Immature natural killer cell (primary cell): ENCODE measurements at regions not wholly inside any gene's neighbourhood (a gene's known extent, or its start where the extent isn't known, plus 50 kb on each side); places are given as distances from the start of the nearest gene placed in this dataset.

ENCODE experiments used
- DNase-seq, 3 donors: peaks; one replicate each; pipeline ENCODE4 v3.0.0; 2022; ENCODE audit warnings: mixed read lengths in 1 of 3
- H3K27ac Mint-ChIP-seq, 6 donors: one replicate each; pipeline ENCODE4 v1.8.0; 2020; ENCODE audit warnings: mixed read lengths in 6 of 6, mild to moderate bottlenecking in 5 of 6, inconsistent platforms in 4 of 6, moderate library complexity in 3 of 6
- H3K27me3 Mint-ChIP-seq, 3 donors: one replicate each; pipeline ENCODE4 v1.8.0; 2020 to 2021; ENCODE audit warnings: low read depth in 3 of 3, mild to moderate bottlenecking in 3 of 3, mixed read lengths in 3 of 3, moderate library complexity in 3 of 3, inconsistent platforms in 1 of 3
- H3K36me3 Mint-ChIP-seq, 3 donors: one replicate each; pipeline ENCODE4 v1.8.0; 2020; ENCODE audit warnings: mixed read lengths in 3 of 3, inconsistent platforms in 2 of 3, mild to moderate bottlenecking in 2 of 3
- H3K4me1 Mint-ChIP-seq, 2 donors: one replicate each; pipeline ENCODE4 v1.8.0; 2020; ENCODE audit warnings: inconsistent platforms in 2 of 2, mild to moderate bottlenecking in 2 of 2, mixed read lengths in 2 of 2, moderate library complexity in 1 of 2
- H3K4me3 Mint-ChIP-seq, 5 donors: one replicate each; pipeline ENCODE4 v1.8.0; 2020; ENCODE audit warnings: mild to moderate bottlenecking in 5 of 5, mixed read lengths in 5 of 5, inconsistent platforms in 3 of 5, moderate library complexity in 3 of 5
- H3K9me3 Mint-ChIP-seq, 6 donors: one replicate each; pipeline ENCODE4 v1.8.0; 2020; ENCODE audit warnings: mild to moderate bottlenecking in 6 of 6, mixed read lengths in 6 of 6, inconsistent platforms in 4 of 6, moderate library complexity in 3 of 6

DNA sequence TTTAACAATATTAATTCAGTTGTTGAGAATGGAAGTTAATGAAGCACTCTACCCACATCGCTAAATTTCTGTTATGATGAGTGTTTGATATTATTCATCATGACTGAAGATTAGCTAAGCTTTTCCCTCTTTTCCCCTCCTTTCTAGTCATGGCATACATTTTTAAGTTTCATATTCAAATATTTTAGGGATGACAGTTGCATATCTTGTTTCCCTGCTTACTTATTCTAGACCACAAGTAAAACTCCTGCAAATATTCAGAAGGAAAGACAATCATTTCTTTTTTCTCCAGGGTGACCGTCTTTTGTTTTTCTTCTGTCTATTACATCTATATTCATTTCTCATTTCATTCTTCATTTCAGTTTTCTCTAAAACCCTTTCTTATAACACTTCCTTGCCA, 906.0 kb downstream of the ADGRL2 start:
- H3K4me3 Mint-ChIP-seq, result no peak overlapping the region

GRCh38 chr1:82704966-82705365, 904.2 kb downstream of the ADGRL2 start:
- Mint-ChIP-seq H3K27ac (no peak overlapping the region), H3K9me3 (peaks cover 6 to 14% (median 8%) of the 10 kb centered on the region in 6 donors), H3K36me3 (no peaks in the 10 kb centered on the region), H3K27me3 (peaks cover 0 to 1% (median 0%) of the 10 kb centered on the region in 3 donors), H3K4me1 (peaks cover 0 to 1% of the 10 kb centered on the region in 2 donors), H3K4me3 (no peak overlapping the region)
- DNase-seq, result no peak

More for the DNA sequence above, 906.0 kb downstream of the ADGRL2 start:
- H3K36me3 Mint-ChIP-seq, result no peaks in the 10 kb centered on the region
- H3K27ac Mint-ChIP-seq, result no peak overlapping the region
- DNase-seq, result no peak
- H3K4me1 Mint-ChIP-seq, result peaks cover 0 to 6% of the 10 kb centered on the region in 2 donors
- H3K9me3 Mint-ChIP-seq, result peaks cover 2 to 14% (median 9%) of the 10 kb centered on the region in 6 donors
- peaks cover 0 to 1% (median 0%) of the 10 kb centered on the region in 3 donors for H3K27me3 Mint-ChIP-seq

GRCh38 chr1:82704393-82704792, 903.7 kb downstream of the ADGRL2 start:
- Mint-ChIP-seq H3K4me1 (no peaks in the 10 kb centered on the region), H3K27me3 (peaks cover 0 to 1% (median 0%) of the 10 kb centered on the region in 3 donors), H3K4me3 (no peak overlapping the region), H3K27ac (no peak overlapping the region), H3K9me3 (peaks cover 4 to 14% (median 8%) of the 10 kb centered on the region in 6 donors), H3K36me3 (no peaks in the 10 kb centered on the region)
- no peak for DNase-seq

GRCh38 chr1:82703951-82704350, 903.2 kb downstream of the ADGRL2 start:
- Mint-ChIP-seq H3K4me1 (no peaks in the 10 kb centered on the region), H3K27me3 (peaks cover 0 to 1% (median 0%) of the 10 kb centered on the region in 3 donors), H3K36me3 (no peaks in the 10 kb centered on the region), H3K9me3 (peaks cover under 1 to 14% (median 8%) of the 10 kb centered on the region in 6 donors), H3K27ac (no peak overlapping the region), H3K4me3 (no peak overlapping the region)
- DNase-seq, result no peak

DNA sequence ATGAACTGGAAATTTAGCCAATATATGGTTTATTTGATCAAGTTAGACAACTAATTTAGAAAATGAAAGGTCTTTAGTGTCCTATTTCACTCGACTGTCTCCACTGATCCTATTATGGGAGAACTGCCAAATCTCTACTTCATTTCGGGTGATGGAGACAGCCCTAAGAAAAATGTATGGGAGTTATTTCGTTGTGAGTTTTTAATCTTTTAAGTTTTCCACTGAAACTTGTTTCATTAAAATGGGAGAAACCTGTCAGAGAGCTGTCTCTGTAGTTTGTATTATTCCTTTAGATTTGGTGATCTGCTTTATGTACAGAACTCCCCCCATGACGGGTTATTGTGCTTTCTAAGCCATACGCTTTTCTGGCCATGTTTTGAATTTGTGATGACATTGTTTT, 899.7 kb downstream of the ADGRL2 start:
- no peak for DNase-seq
- Mint-ChIP-seq H3K4me1 (peaks cover 0 to 6% of the 10 kb centered on the region in 2 donors), H3K4me3 (no peak overlapping the region), H3K27me3 (peaks cover 0 to 1% (median 0%) of the 10 kb centered on the region in 3 donors), H3K27ac (no peak overlapping the region), H3K36me3 (no peaks in the 10 kb centered on the region), H3K9me3 (peaks cover 2 to 23% (median 7%) of the 10 kb centered on the region in 6 donors)

DNA sequence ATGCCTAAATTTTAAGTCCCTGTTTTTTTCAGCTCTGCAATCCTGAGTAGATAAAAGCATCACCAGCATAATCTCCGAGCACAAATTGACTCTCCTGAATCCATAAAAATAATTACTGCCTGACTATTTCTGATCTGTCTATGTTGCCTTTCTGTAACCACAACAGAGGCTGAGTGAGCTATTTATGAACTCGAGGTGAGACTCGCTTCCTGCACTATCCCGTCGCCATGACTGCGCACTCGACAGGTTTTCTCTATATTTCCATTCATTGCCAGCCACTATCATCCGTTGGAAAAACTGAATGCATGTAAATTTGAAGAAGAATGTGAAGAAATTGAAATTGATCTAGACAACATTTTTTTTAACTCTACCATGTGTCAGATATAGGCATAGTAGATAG, 897.2 kb downstream of the ADGRL2 start:
- no peak for DNase-seq
- Mint-ChIP-seq H3K9me3 (peaks cover 6 to 30% (median 14%) of the 10 kb centered on the region in 6 donors), H3K27ac (no peak overlapping the region), H3K36me3 (no peaks in the 10 kb centered on the region), H3K4me1 (peaks cover 0 to 12% of the 10 kb centered on the region in 2 donors), H3K27me3 (peaks cover 0 to 1% (median 0%) of the 10 kb centered on the region in 3 donors), H3K4me3 (no peak overlapping the region)

DNA sequence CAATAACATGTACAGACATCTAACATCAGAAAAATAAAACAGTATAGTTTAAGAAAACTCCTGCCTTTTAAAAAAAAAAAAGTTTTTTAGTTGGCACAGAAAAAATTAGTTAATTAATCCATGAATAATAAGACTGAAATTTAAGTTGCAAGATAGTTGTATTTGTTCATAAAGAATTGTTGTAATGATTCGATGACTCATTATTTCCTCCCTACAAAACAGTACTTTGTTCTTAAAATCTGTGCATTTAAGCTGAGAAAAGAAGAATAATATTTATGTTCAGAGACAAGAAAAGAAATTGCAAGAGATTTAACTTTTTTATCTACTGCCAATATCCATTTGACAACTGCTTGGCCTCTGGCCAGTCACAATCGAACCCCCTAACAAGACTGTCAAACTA, 894.7 kb downstream of the ADGRL2 start:
- no peak for DNase-seq
- Mint-ChIP-seq H3K4me1 (peaks cover 0 to 12% of the 10 kb centered on the region in 2 donors), H3K9me3 (peaks cover 5 to 35% (median 15%) of the 10 kb centered on the region in 6 donors), H3K27me3 (peaks cover 0 to 1% (median 0%) of the 10 kb centered on the region in 3 donors), H3K36me3 (peaks cover 0 to 4% (median 0%) of the 10 kb centered on the region in 3 donors), H3K27ac (no peak overlapping the region), H3K4me3 (no peak overlapping the region)

- H3K9me3 Mint-ChIP-seq, result peaks cover 12 to 58% (median 34%) of the 10 kb centered on the region in 6 donors
- peaks cover 0 to 7% of the 10 kb centered on the region in 2 donors for H3K4me1 Mint-ChIP-seq
- H3K4me3 Mint-ChIP-seq, result no peak overlapping the region
- H3K27me3 Mint-ChIP-seq, result peaks cover 0 to 1% (median 0%) of the 10 kb centered on the region in 3 donors
- H3K27ac Mint-ChIP-seq, result no peak overlapping the region
- peaks cover 0 to 9% (median 0%) of the 10 kb centered on the region in 3 donors for H3K36me3 Mint-ChIP-seq
- DNase-seq, result no peak
Measured at GRCh38 chr1:82690411-82690810, 889.7 kb downstream of the ADGRL2 start.

- H3K4me3 Mint-ChIP-seq, result no peak overlapping the region
- H3K27ac Mint-ChIP-seq, result no peak overlapping the region
Measured at GRCh38 chr1:82689217-82689616, 888.5 kb downstream of the ADGRL2 start.

GRCh38 chr1:82686774-82687173, 886.0 kb downstream of the ADGRL2 start:
- DNase-seq, result no peak
- H3K36me3 Mint-ChIP-seq, result peaks cover 0 to 9% (median 0%) of the 10 kb centered on the region in 3 donors
- H3K27ac Mint-ChIP-seq, result no peak overlapping the region
- H3K4me3 Mint-ChIP-seq, result no peak overlapping the region
- H3K9me3 Mint-ChIP-seq, result peaks cover 10 to 63% (median 40%) of the 10 kb centered on the region in 6 donors
- H3K27me3 Mint-ChIP-seq, result no peaks in the 10 kb centered on the region
- no peaks in the 10 kb centered on the region for H3K4me1 Mint-ChIP-seq

More at GRCh38 chr1:82689217-82689616, 888.5 kb downstream of the ADGRL2 start:
- Mint-ChIP-seq H3K4me1 (peaks cover 0 to 1% of the 10 kb centered on the region in 2 donors), H3K9me3 (peaks cover 8 to 53% (median 36%) of the 10 kb centered on the region in 6 donors), H3K36me3 (peaks cover 0 to 9% (median 0%) of the 10 kb centered on the region in 3 donors), H3K27me3 (no peaks in the 10 kb centered on the region)
- no peak for DNase-seq

DNA sequence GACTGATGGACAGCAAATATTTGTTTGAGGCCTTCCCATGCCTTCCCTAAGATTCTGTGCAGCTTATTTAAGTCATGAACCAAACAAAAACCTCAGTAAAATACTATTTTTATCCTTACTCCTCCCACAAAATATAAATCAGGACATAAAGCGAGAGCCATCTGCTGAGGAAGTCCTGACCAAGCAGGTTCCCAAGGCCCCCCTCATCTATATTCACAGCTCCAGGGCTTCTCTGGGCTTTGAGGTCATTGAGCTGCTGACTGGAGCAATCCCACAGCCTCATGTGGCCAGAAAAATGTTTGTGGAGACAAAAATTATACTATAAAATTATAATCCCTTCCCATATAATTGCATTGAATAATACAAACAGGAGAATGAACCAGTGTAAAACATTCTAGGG, 846.2 kb downstream of the ADGRL2 start:
- no peak overlapping the region for H3K4me3 Mint-ChIP-seq
- peaks cover 0 to 51% (median 16%) of the 10 kb centered on the region in 6 donors for H3K9me3 Mint-ChIP-seq
- no peak overlapping the region for H3K27ac Mint-ChIP-seq
- DNase-seq, result no peak
- H3K27me3 Mint-ChIP-seq, result no peaks in the 10 kb centered on the region
- no peaks in the 10 kb centered on the region for H3K4me1 Mint-ChIP-seq
- peaks cover 0 to 3% (median 0%) of the 10 kb centered on the region in 3 donors for H3K36me3 Mint-ChIP-seq

DNA sequence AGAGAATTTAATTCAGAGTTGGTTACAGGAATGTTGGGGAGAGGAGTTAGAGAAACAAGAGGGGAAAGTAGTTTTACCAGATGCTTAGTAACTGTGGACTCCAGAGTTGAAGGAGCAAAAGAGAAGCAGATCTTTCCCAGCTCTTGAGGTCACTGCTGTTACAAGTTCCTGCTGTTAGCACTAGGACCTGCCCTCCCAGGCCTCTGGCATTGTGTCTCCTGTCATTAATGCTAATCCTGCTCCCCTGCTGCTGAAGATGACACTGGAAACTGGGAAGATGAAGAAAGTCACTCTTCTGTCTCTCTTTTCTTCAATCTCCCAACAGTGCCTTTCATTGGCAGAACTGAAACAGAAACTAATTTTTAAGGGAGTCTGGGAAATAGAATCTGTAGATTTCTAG, 845.6 kb downstream of the ADGRL2 start:
- Mint-ChIP-seq H3K27ac (no peak overlapping the region), H3K4me1 (no peaks in the 10 kb centered on the region), H3K4me3 (no peak overlapping the region), H3K9me3 (peaks cover 0 to 47% (median 17%) of the 10 kb centered on the region in 6 donors), H3K36me3 (peaks cover 0 to 3% (median 0%) of the 10 kb centered on the region in 3 donors), H3K27me3 (no peaks in the 10 kb centered on the region)
- DNase-seq, result no peak

GRCh38 chr1:82644186-82644915, 843.6 kb downstream of the ADGRL2 start:
- H3K36me3 Mint-ChIP-seq, result peaks cover 0 to 3% (median 0%) of the 10 kb centered on the region in 3 donors
- no peak for DNase-seq
- H3K9me3 Mint-ChIP-seq, result peaks cover 0 to 43% (median 18%) of the 10 kb centered on the region in 6 donors
- H3K4me3 Mint-ChIP-seq, result no peak overlapping the region
- no peak overlapping the region for H3K27ac Mint-ChIP-seq
- H3K27me3 Mint-ChIP-seq, result no peaks in the 10 kb centered on the region
- no peaks in the 10 kb centered on the region for H3K4me1 Mint-ChIP-seq

DNA sequence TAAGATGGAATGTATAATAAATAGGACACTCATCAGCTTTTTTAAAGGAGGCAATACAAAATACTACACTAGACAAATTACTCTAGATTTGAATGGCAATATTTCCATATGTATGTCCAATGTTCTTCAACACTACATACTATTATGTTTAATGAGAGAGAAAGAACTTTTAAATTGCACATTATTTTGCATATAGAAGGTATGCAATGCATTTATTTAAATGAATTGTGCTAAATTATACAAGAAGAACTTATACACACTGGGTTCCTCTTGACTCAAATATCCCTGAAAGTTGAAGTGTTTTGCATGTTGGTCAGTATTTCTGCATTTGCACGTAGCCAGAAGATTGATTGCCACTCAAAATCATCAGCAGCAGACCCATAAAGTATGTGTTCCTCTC, 839.6 kb downstream of the ADGRL2 start:
- Mint-ChIP-seq H3K4me1 (no peaks in the 10 kb centered on the region), H3K36me3 (no peaks in the 10 kb centered on the region), H3K9me3 (peaks cover 5 to 24% (median 15%) of the 10 kb centered on the region in 6 donors), H3K4me3 (no peak overlapping the region), H3K27me3 (peaks cover 0 to 2% (median 0%) of the 10 kb centered on the region in 3 donors), H3K27ac (no peak overlapping the region)
- DNase-seq, result no peak
